ENCODE measurements at regions not wholly inside any gene's neighbourhood (a gene's known extent, or its start where the extent isn't known, plus 50 kb on each side); places are given as distances from the start of the nearest gene placed in this dataset.

- no peaks in the 10 kb centered on the region for H3K27me3 ChIP-seq (replicated peaks in 1 of 4; ENCODE audit: control insufficient read depth in 3 of 4, extremely low read depth in 1 of 4, insufficient read depth in 3 of 4, low read length in 3 of 4)
- 91% methylated on average over 1 of the region's 1 CpG; no CpG with 5 or more reads in 1 of the 2 experiments for WGBS, 2 experiments (ENCODE audit: extremely low coverage in 1 of 2, insufficient coverage in 1 of 2, insufficient read length in 1 of 2, insufficient replicate concordance in 2 of 2, low coverage in 1 of 2, low lambda C conversion rate in 2 of 2, missing lambda C conversion rate in 1 of 2)
- no peak overlapping the region for H3K14ac ChIP-seq (ENCODE audit: insufficient read length)
- no peak overlapping the region for H4K5ac ChIP-seq (ENCODE audit: insufficient read length, low read depth, low read length)
- H3K23ac ChIP-seq (ENCODE audit: insufficient read length) = no peak overlapping the region
- ChIA-PET POLR2A (ENCODE audit: partially characterized antibody) (interaction anchor here (0.7 kb wide), 1 partner anchor 377 kb away, joined by 4 read pairs; no protein-coding TSS in a partner anchor), CTCF (ENCODE audit: partially characterized antibody) (interaction anchor here (0.6 kb wide), 1 partner anchor 36 kb away, joined by 3 read pairs; no protein-coding TSS in a partner anchor)
- no peaks in the 10 kb centered on the region; a peak in 1 of 8 replicates for H3K36me3 ChIP-seq (ENCODE audit: control insufficient read depth in 2 of 4, insufficient read depth in 4 of 4, low read length in 3 of 4)
- no peak overlapping the region for H3K4ac ChIP-seq (replicated peaks; ENCODE audit: insufficient read length, low read depth, low read length)
- H2BK120ac ChIP-seq (replicated peaks; ENCODE audit: low read depth, low read length) = no peak overlapping the region
- H3K23me2 ChIP-seq (ENCODE audit: low read depth, low read length) = no peaks in the 10 kb centered on the region
- H3K27ac ChIP-seq (ENCODE audit: low read depth, low read length) = no peak overlapping the region
- H3K4me1 ChIP-seq (replicated peaks in 1 of 4; ENCODE audit: control insufficient read depth in 3 of 4, insufficient read depth in 4 of 4, low read length in 3 of 4) = no peaks in the 10 kb centered on the region
- DNase-seq (ENCODE audit: low read depth in 1 of 2, low spot score in 2 of 2) (no peak), FAIRE-seq (no peak)
- H3K18ac ChIP-seq (ENCODE audit: extremely low read depth, low read length) = no peak overlapping the region
- no peak overlapping the region for H3K9ac ChIP-seq (replicated peaks in 1 of 4; ENCODE audit: extremely low read depth in 1 of 4, low read depth in 3 of 4, low read length in 3 of 4)
- H2AFZ ChIP-seq (ENCODE audit: low read length) = no peak overlapping the region
- H4K91ac ChIP-seq (replicated peaks; ENCODE audit: insufficient read length, low read length) = no peak overlapping the region
- H3K79me2 ChIP-seq (ENCODE audit: control insufficient read depth in 1 of 2, insufficient read depth in 2 of 2, low read length in 2 of 2) = no peaks in the 10 kb centered on the region
- H4K20me1 ChIP-seq (replicated peaks in 1 of 2; ENCODE audit: control insufficient read depth in 1 of 2, insufficient read depth in 2 of 2, low read length in 2 of 2) = no peaks in the 10 kb centered on the region
- H3K9me3 ChIP-seq (ENCODE audit: insufficient read depth in 2 of 2, low read depth in 1 of 2, low read length in 1 of 2) = no peaks in the 10 kb centered on the region
- H3K56ac ChIP-seq (replicated peaks; ENCODE audit: insufficient read length, low read depth, low read length) = no peak overlapping the region
- H2BK5ac ChIP-seq (ENCODE audit: low read depth, low read length) = no peak overlapping the region
- H3K4me2 ChIP-seq (ENCODE audit: insufficient read depth in 1 of 2, low read depth in 2 of 2, low read length in 2 of 2) = no peak overlapping the region
- H2AK5ac ChIP-seq (ENCODE audit: low read depth, low read length) = no peak overlapping the region
- no peaks in the 10 kb centered on the region for H3K79me1 ChIP-seq (ENCODE audit: low read depth, low read length)
- H2BK20ac ChIP-seq (ENCODE audit: low read length) = no peak overlapping the region
- no peak overlapping the region for H2BK15ac ChIP-seq (ENCODE audit: low read length)
- no peak overlapping the region for H4K8ac ChIP-seq (ENCODE audit: extremely low read depth, insufficient read depth, low read length)
- no peak overlapping the region for H2BK12ac ChIP-seq (ENCODE audit: low read depth, low read length)
- no peak overlapping the region for H3K4me3 ChIP-seq (ENCODE audit: extremely low read depth in 1 of 4, insufficient read depth in 2 of 4, low read depth in 3 of 4, low read length in 4 of 4)
- TF ChIP-seq KDM5A (IDR thresholded peaks at IDR 0.05; ENCODE audit: low read length) = no peak
- TF ChIP-seq PHF8 (conservative IDR thresholded peaks at IDR 0.05; ENCODE audit: low read depth, low read length) = no peak
- no peak for TF ChIP-seq RFX5 (IDR thresholded peaks at IDR 0.05; ENCODE audit: borderline replicate concordance, low read depth, low read length)
- TF ChIP-seq CTBP2 (IDR thresholded peaks at IDR 0.05; ENCODE audit: borderline replicate concordance, insufficient read depth, insufficient read length, low read length) = no peak
- no peak for TF ChIP-seq MAFK (IDR thresholded peaks at IDR 0.05; ENCODE audit: low read depth, low read length)
- TF ChIP-seq CBX8 (IDR thresholded peaks at IDR 0.05; ENCODE audit: borderline replicate concordance, low read depth, low read length) = no peak
- TF ChIP-seq ATF3 (IDR thresholded peaks at IDR 0.05; ENCODE audit: insufficient read depth, low read depth, low read length) = no peak
- TF ChIP-seq NRF1 (IDR thresholded peaks at IDR 0.05; ENCODE audit: low read depth, low read length) = no peak
- no peak for TF ChIP-seq ZNF274 (IDR thresholded peaks at IDR 0.05; ENCODE audit: borderline replicate concordance, extremely low read depth, low read length)
- no peak for TF ChIP-seq RNF2 (IDR thresholded peaks at IDR 0.05; ENCODE audit: borderline replicate concordance, low read depth, low read length, missing control alignments, poor library complexity, severe bottlenecking)
- TF ChIP-seq FOSL1 (IDR thresholded peaks at IDR 0.05; ENCODE audit: insufficient read depth, low read depth, low read length) = no peak
- TF ChIP-seq TCF12 (IDR thresholded peaks at IDR 0.05; ENCODE audit: low read depth, low read length) = no peak
- TF ChIP-seq JUND (IDR thresholded peaks at IDR 0.05; ENCODE audit: low read length) = no peak
- no peak for TF ChIP-seq POLR2AphosphoS5 (IDR thresholded peaks at IDR 0.05; ENCODE audit: low read depth, low read length)
Measured at GRCh38 chr9:28847331-28847730, 1274.0 kb upstream of the C9orf72 start.
